Coronary artery (tissue), 2 donors: ENCODE measurements at regions not wholly inside any gene's neighbourhood (a gene's known extent, or its start where the extent isn't known, plus 50 kb on each side); places are given as distances from the start of the nearest gene placed in this dataset.

ENCODE experiments used
- DNase-seq: peaks from one replicate; pipeline ENCODE4 v3.0.0-alpha.2; 2017; ENCODE audit warnings: low spot score
- H3K27ac ChIP-seq, 2 donors: fragments of 200-600 bp; sonication (generic); one replicate each; pipeline ENCODE4 v1.5.1; 2016 to 2019
- H3K4me3 ChIP-seq: fragments of 200-600 bp; sonication (generic); 2 replicates; pipeline ENCODE4 v1.5.1; 2016; ENCODE audit warnings: mild to moderate bottlenecking, moderate library complexity
- CTCF ChIP-seq: fragments of 200-600 bp; sonication (generic); IDR thresholded peaks from one replicate; pipeline ENCODE4 v1.5.1; 2019; ENCODE audit warnings: antibody characterized with exemption

GRCh38 chr9:120156376-120156775 lies 423.6 kb downstream of the CDK5RAP2 start:
- H3K27ac ChIP-seq = no peak overlapping the region
- H3K4me3 ChIP-seq = no peak overlapping the region
- no peak for TF ChIP-seq CTCF
- DNase-seq = no peak

- no peak overlapping the region for H3K4me3 ChIP-seq
- no peak for DNase-seq
- H3K27ac ChIP-seq = no peak overlapping the region
- TF ChIP-seq CTCF = no peak
These were observed 426.7 kb downstream of the CDK5RAP2 start for GRCh38 chr9:120153258-120153657.

- no peak overlapping the region for H3K27ac ChIP-seq
- no peak for TF ChIP-seq CTCF
- no peak overlapping the region for H3K4me3 ChIP-seq
- DNase-seq = no peak
These were observed 427.7 kb downstream of the CDK5RAP2 start for GRCh38 chr9:120152295-120152694.

GRCh38 chr9:120151806-120152205 lies 428.2 kb downstream of the CDK5RAP2 start:
- Histone ChIP-seq H3K27ac (no peak overlapping the region), H3K4me3 (no peak overlapping the region)
- DNase-seq = no peak
- no peak for TF ChIP-seq CTCF

GRCh38 chr9:120151149-120151548 lies 428.8 kb downstream of the CDK5RAP2 start:
- Histone ChIP-seq H3K4me3 (no peak overlapping the region), H3K27ac (no peak overlapping the region)
- no peak for DNase-seq
- TF ChIP-seq CTCF = no peak

GRCh38 chr9:120138955-120139354 lies 441.0 kb downstream of the CDK5RAP2 start:
- TF ChIP-seq CTCF = no peak
- Histone ChIP-seq H3K27ac (no peak overlapping the region), H3K4me3 (no peak overlapping the region)
- peak; percentile 3 for DNase-seq

GRCh38 chr9:120137186-120137840 lies 442.7 kb downstream of the CDK5RAP2 start:
- no peak overlapping the region for H3K4me3 ChIP-seq
- DNase-seq = no peak
- TF ChIP-seq CTCF = no peak
- no peak overlapping the region for H3K27ac ChIP-seq
